Ovary (tissue), 7 donors: ENCODE measurements at regions not wholly inside any gene's neighbourhood (a gene's known extent, or its start where the extent isn't known, plus 50 kb on each side); places are given as distances from the start of the nearest gene placed in this dataset.

Experiments
- DNase-seq, 5 donors: peaks; one replicate each; pipeline ENCODE4 v3.0.0-alpha.2; 2019 to 2020
- H3K27ac ChIP-seq, 2 donors: fragments of 200-600 bp; one replicate each; pipeline versions ENCODE4 v1.5.1 to v1.8.0; 2019 to 2022
- H3K27me3 ChIP-seq: fragments of 200-600 bp; one replicate; pipeline ENCODE4 v1.8.0; 2022
- H3K36me3 ChIP-seq: fragments of 200-600 bp; sonication (generic); one replicate; pipeline ENCODE4 v1.5.1; 2019
- H3K4me1 ChIP-seq: one replicate; pipeline ENCODE4 v1.8.1; 2013; ENCODE audit warnings: mild to moderate bottlenecking, moderate library complexity; ENCODE audit not compliant: insufficient read depth
- H3K4me3 ChIP-seq: fragments of 200-600 bp; sonication (generic); one replicate; pipeline ENCODE4 v1.5.1; 2017
- H3K9me3 ChIP-seq, 2 donors: fragments of 200-600 bp in 1 of 2; sonication (generic) in 1 of 2; one replicate each; pipeline versions ENCODE4 v1.5.1 to v1.8.1; 2013 to 2019; ENCODE audit warnings: mild to moderate bottlenecking in 1 of 2, moderate library complexity in 1 of 2
- CTCF ChIP-seq, 3 donors: fragments of 450-650 bp in 2 of 3; fragments of 200-600 bp in 1 of 3; IDR thresholded peaks; one replicate each; pipeline versions ENCODE4 v1.5.1 to v1.8.0; 2016 to 2022; ENCODE audit warnings: antibody characterized with exemption in 3 of 3, mild to moderate bottlenecking in 1 of 3
- EP300 ChIP-seq: sonication (generic); formaldehyde crosslinking; IDR thresholded peaks from one replicate; pipeline ENCODE4 v1.6.1; 2017; ENCODE audit warnings: antibody characterized with exemption
- POLR2A ChIP-seq: fragments of 450-650 bp; IDR thresholded peaks from one replicate; pipeline ENCODE4 v1.6.1; 2017; ENCODE audit warnings: antibody characterized with exemption, mild to moderate bottlenecking, moderate library complexity
- WGBS, 3 donors: extraction: QIAGEN DNeasy Blood & Tissue Kit in 1 of 3; methylation state at CpG; one replicate each; pipeline versions ENCODE4 v1.1.5 to v1.1.7; 2013 to 2017; 5-methylcytosine and 5-hydroxymethylcytosine counted together
- intact Hi-C, 4 donors: fragments of 100-400 bp; cut with DNase I; formaldehyde crosslinking; loops; one replicate each; pipeline versions ENCODE4 v1.11.0 to v1.15.1; 2022 to 2023
- donor health status: DM: no; HTN: no; CAD: no; lungs with moderate emphysema.
- donor health status: DM: no; HTN: no; CAD: no.
- donor health status: Bipolar disorder and iron deficiency.
- donor health status: DM: no; HTN: no; CAD: no.
- donor health status: DM: yes; HTN: yes; CAD: no.

- intact Hi-C loops, result no loop called here
- H3K27ac ChIP-seq, result no peak overlapping the region
- no peak for DNase-seq
- no peaks in the 10 kb centered on the region for H3K27me3 ChIP-seq
- no peak for TF ChIP-seq CTCF (IDR thresholded peaks at IDR 0.05)
- TF ChIP-seq POLR2A, result no peak
- no peak for TF ChIP-seq EP300
- no peak overlapping the region for H3K4me3 ChIP-seq
- no peaks in the 10 kb centered on the region for H3K9me3 ChIP-seq
- H3K4me1 ChIP-seq, result no peaks in the 10 kb centered on the region
- 51 to 63% (median 61%) methylated on average over 3 of the region's 3 CpGs for WGBS, 3 donors
- H3K36me3 ChIP-seq, result no peaks in the 10 kb centered on the region
Measured at GRCh38 chr3:115517457-115518050, 105.8 kb upstream of the GAP43 start.

GRCh38 chr3:115518100-115518852, 105.0 kb upstream of the GAP43 start:
- intact Hi-C loops, result no loop called here
- TF ChIP-seq POLR2A (no peak), EP300 (no peak), CTCF (IDR thresholded peaks at IDR 0.05) (no peak)
- Histone ChIP-seq H3K4me3 (no peak overlapping the region), H3K36me3 (no peaks in the 10 kb centered on the region), H3K27me3 (no peaks in the 10 kb centered on the region), H3K4me1 (no peaks in the 10 kb centered on the region), H3K9me3 (no peaks in the 10 kb centered on the region), H3K27ac (no peak overlapping the region)
- 22 to 23% (median 23%) methylated on average over 4 of the region's 4 CpGs for WGBS, 3 donors
- no peak for DNase-seq

- Histone ChIP-seq H3K36me3 (no peaks in the 10 kb centered on the region), H3K9me3 (no peaks in the 10 kb centered on the region), H3K27me3 (no peaks in the 10 kb centered on the region), H3K4me3 (no peak overlapping the region), H3K4me1 (no peaks in the 10 kb centered on the region), H3K27ac (no peak overlapping the region)
- TF ChIP-seq EP300 (no peak), POLR2A (no peak), CTCF (IDR thresholded peaks at IDR 0.05) (no peak)
- WGBS, 3 donors, result 66 to 73% (median 70%) methylated on average over 2 of the region's 2 CpGs
- DNase-seq, result no peak
- intact Hi-C loops, result no loop called here
Measured at GRCh38 chr3:115520241-115520640, 103.1 kb upstream of the GAP43 start.

- intact Hi-C loops, result no loop called here
- H3K4me3 ChIP-seq, result no peak overlapping the region
- DNase-seq, result no peak
- no peaks in the 10 kb centered on the region for H3K9me3 ChIP-seq
- H3K27me3 ChIP-seq, result no peaks in the 10 kb centered on the region
- H3K27ac ChIP-seq, result no peak overlapping the region
- H3K4me1 ChIP-seq, result no peaks in the 10 kb centered on the region
- no peaks in the 10 kb centered on the region for H3K36me3 ChIP-seq
- no peak for TF ChIP-seq CTCF (IDR thresholded peaks at IDR 0.05)
- no peak for TF ChIP-seq POLR2A
- no peak for TF ChIP-seq EP300
Measured at GRCh38 chr3:115520651-115521245, 102.6 kb upstream of the GAP43 start.
